Neuronal stem cell (in vitro differentiated cells): ENCODE measurements at regions not wholly inside any gene's neighbourhood (a gene's known extent, or its start where the extent isn't known, plus 50 kb on each side); places are given as distances from the start of the nearest gene placed in this dataset.

Experiments used
- DNase-seq: peaks from one replicate; pipeline ENCODE4 v3.0.0-alpha.2; 2013; ENCODE audit warnings: low spot score
- H2AFZ ChIP-seq: one replicate; pipeline ENCODE4 v1.6.1; 2013; ENCODE audit warnings: mild to moderate bottlenecking, low read length, inconsistent platforms
- H2AK5ac ChIP-seq: 2 replicates; pipeline ENCODE4 v1.6.1; 2013; ENCODE audit warnings: low read depth, mild to moderate bottlenecking, inconsistent platforms, low read length, moderate library complexity, mixed read lengths
- H2BK120ac ChIP-seq: 2 replicates; pipeline ENCODE4 v1.6.1; 2013; ENCODE audit warnings: low read depth, mild to moderate bottlenecking, inconsistent platforms, low read length, moderate library complexity, mixed read lengths
- H2BK12ac ChIP-seq: one replicate; pipeline ENCODE4 v1.6.1; 2013; ENCODE audit warnings: low read length, inconsistent platforms
- H2BK15ac ChIP-seq: 2 replicates; pipeline ENCODE4 v1.6.1; 2013; ENCODE audit warnings: mild to moderate bottlenecking, low read length, inconsistent platforms, mixed read lengths
- H2BK5ac ChIP-seq: one replicate; pipeline ENCODE4 v1.6.1; 2013; ENCODE audit warnings: inconsistent platforms, mild to moderate bottlenecking, low read length, moderate library complexity
- H3K14ac ChIP-seq: one replicate; pipeline ENCODE4 v1.6.1; 2013; ENCODE audit warnings: low read length, inconsistent platforms
- H3K18ac ChIP-seq: 2 replicates; pipeline ENCODE4 v1.6.1; 2013; ENCODE audit warnings: low read length, inconsistent platforms
- H3K23ac ChIP-seq: 2 replicates; pipeline ENCODE4 v1.6.1; 2013; ENCODE audit warnings: low read depth, mild to moderate bottlenecking, mixed read lengths, low read length, inconsistent platforms; ENCODE audit not compliant: poor library complexity
- H3K27ac ChIP-seq: replicated peaks from 3 replicates; pipeline ENCODE4 v1.5.1; 2013; ENCODE audit warnings: low read length, inconsistent platforms
- H3K27me3 ChIP-seq, 3 experiments: 2 replicates each; pipeline ENCODE4 v1.6.1; 2013; ENCODE audit warnings: low read length in 3 of 3, mild to moderate bottlenecking in 2 of 3, inconsistent platforms in 1 of 3, low read depth in 1 of 3, mixed read lengths in 1 of 3, moderate library complexity in 1 of 3; ENCODE audit not compliant: control insufficient read depth in 3 of 3, insufficient read depth in 3 of 3
- H3K36me3 ChIP-seq, 2 donors: replicated peaks in 1 of 2; 2 replicates each; pipeline ENCODE4 v1.6.1; 2013; ENCODE audit warnings: low read length in 2 of 2; ENCODE audit not compliant: control insufficient read depth in 2 of 2, insufficient read depth in 2 of 2
- H3K4ac ChIP-seq: 2 replicates; pipeline ENCODE4 v1.6.1; 2013; ENCODE audit warnings: inconsistent platforms, mild to moderate bottlenecking, low read length, moderate library complexity
- H3K4me1 ChIP-seq, 2 donors: 1 replicate in 1 of 2; 2 replicates in 1 of 2; pipeline ENCODE4 v1.6.1; 2013; ENCODE audit warnings: low read length in 2 of 2, low read depth in 1 of 2; ENCODE audit not compliant: control insufficient read depth in 2 of 2, insufficient read depth in 1 of 2
- H3K4me2 ChIP-seq: one replicate; pipeline ENCODE4 v1.6.1; 2013; ENCODE audit warnings: mild to moderate bottlenecking, low read length, inconsistent platforms; ENCODE audit not compliant: insufficient read depth, poor library complexity, severe bottlenecking
- H3K4me3 ChIP-seq, 2 donors: 2 replicates each; pipeline ENCODE4 v1.5.1; 2013; ENCODE audit warnings: low read length in 2 of 2, mild to moderate bottlenecking in 2 of 2, inconsistent platforms in 1 of 2, moderate library complexity in 1 of 2
- H3K79me1 ChIP-seq: one replicate; pipeline ENCODE4 v1.6.1; 2013; ENCODE audit warnings: low read depth, mild to moderate bottlenecking, inconsistent platforms, low read length, moderate library complexity
- H3K9ac ChIP-seq: one replicate; pipeline ENCODE4 v1.6.1; 2013; ENCODE audit warnings: mild to moderate bottlenecking, low read depth, low read length, inconsistent platforms; ENCODE audit not compliant: poor library complexity
- H3K9me3 ChIP-seq, 2 donors: replicated peaks in 1 of 2; 2 replicates each; pipeline versions ENCODE3 to v1.6.1; 2013; ENCODE audit warnings: low read length in 2 of 2, mild to moderate bottlenecking in 2 of 2, inconsistent platforms in 1 of 2, low read depth in 1 of 2, mixed read lengths in 1 of 2, moderate library complexity in 1 of 2; ENCODE audit not compliant: control insufficient read depth in 2 of 2, insufficient read depth in 1 of 2
- H4K8ac ChIP-seq: one replicate; pipeline ENCODE4 v1.6.1; 2013; ENCODE audit warnings: low read depth, mild to moderate bottlenecking, inconsistent platforms, low read length, moderate library complexity
- H4K91ac ChIP-seq: one replicate; pipeline ENCODE4 v1.6.1; 2013; ENCODE audit warnings: low read length, low read depth, mild to moderate bottlenecking, inconsistent platforms; ENCODE audit not compliant: poor library complexity
- WGBS, 2 donors: extraction: QIAGEN DNeasy Blood & Tissue Kit; methylation state at CpG; one replicate each; pipeline ENCODE4 v1.1.7; 2013; ENCODE audit warnings: missing lambda C conversion rate in 2 of 2, mixed read lengths in 1 of 2; ENCODE audit not compliant: insufficient read length in 2 of 2, insufficient replicate concordance in 1 of 2; ENCODE audit errors: extremely low coverage in 2 of 2; 5-methylcytosine and 5-hydroxymethylcytosine counted together

GRCh38 chr1:39131940-39132339 is 72.6 kb upstream of the MACF1 start:
- no peaks in the 10 kb centered on the region for H3K27me3 ChIP-seq
- H3K23ac ChIP-seq = no peak overlapping the region
- H2BK120ac ChIP-seq = no peak overlapping the region
- peak overlapping the region; percentile 99 for H3K27ac ChIP-seq
- no CpG with 5 or more reads among the region's 2 CpGs for WGBS, 2 donors
- H2AFZ ChIP-seq = no peak overlapping the region
- no peak overlapping the region for H2AK5ac ChIP-seq
- peaks cover 37 to 41% of the 10 kb centered on the region in 2 donors for H3K4me1 ChIP-seq
- H3K4ac ChIP-seq = no peak overlapping the region
- H2BK5ac ChIP-seq = no peak overlapping the region
- no peak overlapping the region for H2BK15ac ChIP-seq
- H3K36me3 ChIP-seq = peaks cover 0 to 14% of the 10 kb centered on the region in 2 donors
- H3K9ac ChIP-seq = no peak overlapping the region
- no peak overlapping the region for H4K91ac ChIP-seq
- no peak for DNase-seq
- H4K8ac ChIP-seq = no peak overlapping the region
- H3K18ac ChIP-seq = no peak overlapping the region
- no peak overlapping the region for H3K4me2 ChIP-seq
- H2BK12ac ChIP-seq = no peak overlapping the region
- H3K4me3 ChIP-seq = no peak overlapping the region
- H3K79me1 ChIP-seq = no peaks in the 10 kb centered on the region
- no peak overlapping the region for H3K14ac ChIP-seq
- H3K9me3 ChIP-seq = peaks cover 0 to 5% of the 10 kb centered on the region in 2 donors

DNA sequence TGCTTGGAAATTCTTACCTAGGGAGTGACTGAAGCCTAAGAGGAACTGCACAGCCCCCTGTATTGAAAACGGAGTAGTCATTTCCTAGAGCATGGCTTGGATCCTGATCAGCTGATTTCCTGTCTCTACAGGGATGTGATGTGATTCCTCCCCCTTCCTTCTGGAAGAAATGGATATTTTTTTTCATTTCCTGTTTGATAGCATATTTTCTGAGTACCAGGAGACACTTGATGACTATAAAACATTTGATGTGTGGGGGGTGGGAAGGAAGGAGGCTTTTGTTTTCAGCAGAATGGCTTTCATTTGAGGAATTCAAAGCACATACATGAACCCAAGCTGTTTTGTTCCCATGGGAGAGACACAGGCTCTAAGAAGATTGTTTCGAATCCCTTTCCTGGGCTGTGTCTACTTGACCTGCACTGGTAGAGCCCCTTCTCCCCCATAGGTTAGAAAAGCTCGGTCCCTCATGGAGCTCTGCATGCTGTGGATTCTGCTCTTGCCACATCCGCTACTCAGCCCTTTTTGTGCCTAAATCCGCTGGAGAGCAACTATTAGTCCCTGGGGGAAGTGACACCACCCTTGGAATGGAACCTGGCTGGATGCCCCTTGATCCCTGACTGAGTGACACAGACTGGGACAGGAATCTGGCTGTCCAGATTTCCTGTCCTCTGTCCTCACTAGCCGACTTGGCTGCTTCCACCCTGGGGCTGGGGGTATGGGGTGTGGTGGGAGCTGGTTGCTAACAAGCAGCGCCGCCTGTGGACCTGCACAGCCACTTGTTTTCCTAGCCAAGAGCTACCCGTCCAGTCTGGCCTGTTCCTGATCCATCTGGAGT is 71.8 kb upstream of the MACF1 start:
- no peak overlapping the region for H2BK5ac ChIP-seq
- peak overlapping the region; percentile 35 for H2AFZ ChIP-seq
- H3K36me3 ChIP-seq = peaks cover 0 to 12% of the 10 kb centered on the region in 2 donors
- no peak overlapping the region for H2AK5ac ChIP-seq
- peak overlapping the region; percentile 37 for H3K4me2 ChIP-seq
- no peak overlapping the region for H3K23ac ChIP-seq
- no peak overlapping the region for H3K4ac ChIP-seq
- peak overlapping the region; percentile 99 for H3K27ac ChIP-seq
- no peak overlapping the region for H2BK12ac ChIP-seq
- H3K14ac ChIP-seq = no peak overlapping the region
- peaks cover 0 to 5% of the 10 kb centered on the region in 2 donors for H3K9me3 ChIP-seq
- H3K79me1 ChIP-seq = no peaks in the 10 kb centered on the region
- peak; percentile 74 for DNase-seq
- no peak overlapping the region for H4K91ac ChIP-seq
- H3K4me3 ChIP-seq = peak overlapping the region; percentile 13 to 38
- peaks cover 33 to 35% of the 10 kb centered on the region in 2 donors for H3K4me1 ChIP-seq
- H3K9ac ChIP-seq = peak overlapping the region; percentile 51
- no peak overlapping the region for H4K8ac ChIP-seq
- no peak overlapping the region for H2BK120ac ChIP-seq
- H3K27me3 ChIP-seq = no peaks in the 10 kb centered on the region
- peak overlapping the region; percentile 48 for H3K18ac ChIP-seq
- no CpG with 5 or more reads among the region's 9 CpGs for WGBS, 2 donors
- no peak overlapping the region for H2BK15ac ChIP-seq

- H2BK5ac ChIP-seq = no peak overlapping the region
- WGBS, 2 donors = no CpG with 5 or more reads among the region's 1 CpG
- H3K9me3 ChIP-seq = peaks cover 0 to 5% of the 10 kb centered on the region in 2 donors
- no peaks in the 10 kb centered on the region for H3K27me3 ChIP-seq
- DNase-seq = no peak
- no peak overlapping the region for H4K8ac ChIP-seq
- peak overlapping the region; percentile 99 for H3K27ac ChIP-seq
- H4K91ac ChIP-seq = no peak overlapping the region
- peaks cover 31 to 32% of the 10 kb centered on the region in 2 donors for H3K4me1 ChIP-seq
- H2AFZ ChIP-seq = peak overlapping the region; percentile 35
- H3K23ac ChIP-seq = no peak overlapping the region
- H3K9ac ChIP-seq = no peak overlapping the region
- no peak overlapping the region for H3K4me3 ChIP-seq
- H3K14ac ChIP-seq = no peak overlapping the region
- no peak overlapping the region for H3K4ac ChIP-seq
- H2BK15ac ChIP-seq = no peak overlapping the region
- peak overlapping the region; percentile 37 for H3K4me2 ChIP-seq
- H2AK5ac ChIP-seq = no peak overlapping the region
- H3K79me1 ChIP-seq = no peaks in the 10 kb centered on the region
- peak overlapping the region; percentile 48 for H3K18ac ChIP-seq
- no peak overlapping the region for H2BK120ac ChIP-seq
- H3K36me3 ChIP-seq = peaks cover 0 to 12% of the 10 kb centered on the region in 2 donors
- H2BK12ac ChIP-seq = no peak overlapping the region
Observed at GRCh38 chr1:39133340-39133684, 71.2 kb upstream of the MACF1 start.

- peaks cover 21 to 22% of the 10 kb centered on the region in 2 donors for H3K4me1 ChIP-seq
- H3K4ac ChIP-seq = no peak overlapping the region
- peaks cover 0 to 5% of the 10 kb centered on the region in 2 donors for H3K9me3 ChIP-seq
- H3K36me3 ChIP-seq = peaks cover 0 to 12% of the 10 kb centered on the region in 2 donors
- H4K8ac ChIP-seq = no peak overlapping the region
- H3K79me1 ChIP-seq = no peaks in the 10 kb centered on the region
- no CpG with 5 or more reads among the region's 5 CpGs for WGBS, 2 donors
- H3K27me3 ChIP-seq = no peaks in the 10 kb centered on the region
- H3K27ac ChIP-seq = no peak overlapping the region
- no peak overlapping the region for H3K18ac ChIP-seq
- H2BK120ac ChIP-seq = no peak overlapping the region
- no peak overlapping the region for H4K91ac ChIP-seq
- H3K23ac ChIP-seq = no peak overlapping the region
- no peak overlapping the region for H2BK12ac ChIP-seq
- no peak overlapping the region for H2BK15ac ChIP-seq
- H3K9ac ChIP-seq = no peak overlapping the region
- H2AK5ac ChIP-seq = no peak overlapping the region
- no peak overlapping the region for H2AFZ ChIP-seq
- no peak overlapping the region for H2BK5ac ChIP-seq
- no peak overlapping the region for H3K14ac ChIP-seq
- DNase-seq = no peak
- no peak overlapping the region for H3K4me3 ChIP-seq
- no peak overlapping the region for H3K4me2 ChIP-seq
Observed at GRCh38 chr1:39134768-39135333, 69.6 kb upstream of the MACF1 start.
